ENCODE measurements at regions not wholly inside any gene's neighbourhood (a gene's known extent, or its start where the extent isn't known, plus 50 kb on each side); places are given as distances from the start of the nearest gene placed in this dataset.

GRCh38 chr3:94909726-94910125, 846.9 kb downstream of the NSUN3 start:
- TF ChIP-seq POLR2AphosphoS5 (IDR thresholded peaks at IDR 0.05; ENCODE audit: borderline replicate concordance, low read depth, low read length): no peak
- no peak for TF ChIP-seq EZH2 (IDR thresholded peaks at IDR 0.05)
- no peak for TF ChIP-seq FOXP2 (optimal IDR thresholded peaks at IDR 0.05; ENCODE audit: control extremely low read depth, extremely low read length, insufficient read depth)

Data from SK-N-MC (cell line).